GM19468 (cell line): ENCODE measurements at regions not wholly inside any gene's neighbourhood (a gene's known extent, or its start where the extent isn't known, plus 50 kb on each side); places are given as distances from the start of the nearest gene placed in this dataset.
"Not testable (repeated sequence)": the region's sequence is repeated elsewhere in the genome, so short reads cannot be mapped to it uniquely, and the experiment has no call there.

Experiments used
- ATAC-seq: cut with Tn5 transposase; IDR thresholded peaks from one replicate; pipeline ENCODE4 v1.9.1; 2021; ENCODE audit warnings: mild to moderate bottlenecking, moderate library complexity, moderate number of reproducible peaks; ENCODE audit not compliant: unreplicated experiment; ENCODE audit errors: extremely low read depth

GRCh38 chr21:33974513-33975468 lies 59.2 kb upstream of the ATP5PO start:
- ATAC-seq, result no peak

DNA sequence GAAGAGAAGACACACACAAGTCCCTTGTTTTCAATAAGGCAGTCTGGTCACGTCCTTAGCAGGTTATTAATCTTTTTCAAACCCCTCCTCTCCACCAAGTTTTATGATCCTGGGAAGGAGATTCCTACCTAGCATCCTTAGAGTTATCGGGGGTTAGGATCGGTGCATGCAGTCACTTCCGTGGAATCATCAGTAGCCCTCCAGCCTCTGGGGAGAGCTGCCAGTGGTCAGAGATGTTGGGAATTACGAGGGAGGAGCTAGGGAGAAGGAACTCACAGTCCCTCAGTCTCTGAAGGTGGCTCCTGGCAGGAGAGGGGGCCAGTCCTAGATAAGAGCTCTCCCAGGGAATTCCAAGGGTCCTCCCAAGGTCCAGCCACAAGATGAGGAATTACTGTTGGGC lies 57.7 kb upstream of the ATP5PO start:
- ATAC-seq, result no peak

DNA sequence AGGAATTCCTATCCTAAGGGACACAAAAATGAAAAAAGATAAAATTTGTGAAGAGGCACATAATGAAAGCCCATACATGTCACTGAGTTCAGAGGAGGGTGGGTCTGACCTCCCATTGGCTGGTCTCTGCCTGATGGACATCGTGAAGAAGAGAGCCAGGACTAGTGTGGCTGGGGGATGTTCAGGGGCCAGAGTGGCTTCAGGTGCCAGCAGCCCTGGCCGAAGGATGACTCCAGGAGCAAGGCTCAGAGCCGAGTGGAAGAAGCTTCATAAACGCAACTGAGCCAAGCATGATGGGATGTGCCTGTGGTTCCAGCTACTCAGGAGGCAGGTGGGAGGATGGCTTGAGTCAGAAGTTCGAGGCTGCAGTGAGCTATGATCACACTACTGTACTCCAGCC lies 56.9 kb upstream of the ATP5PO start:
- ATAC-seq, result no peak

GRCh38 chr21:33971492-33972013 lies 55.9 kb upstream of the ATP5PO start:
- ATAC-seq, result no peak

- ATAC-seq, result no peak
These were observed 54.0 kb upstream of the ATP5PO start for GRCh38 chr21:33969581-33969980.

- ATAC-seq, result no peak
These were observed 53.4 kb upstream of the ATP5PO start for GRCh38 chr21:33968995-33969348.

GRCh38 chr21:33968080-33968994 lies 52.7 kb upstream of the ATP5PO start:
- no peak for ATAC-seq

DNA sequence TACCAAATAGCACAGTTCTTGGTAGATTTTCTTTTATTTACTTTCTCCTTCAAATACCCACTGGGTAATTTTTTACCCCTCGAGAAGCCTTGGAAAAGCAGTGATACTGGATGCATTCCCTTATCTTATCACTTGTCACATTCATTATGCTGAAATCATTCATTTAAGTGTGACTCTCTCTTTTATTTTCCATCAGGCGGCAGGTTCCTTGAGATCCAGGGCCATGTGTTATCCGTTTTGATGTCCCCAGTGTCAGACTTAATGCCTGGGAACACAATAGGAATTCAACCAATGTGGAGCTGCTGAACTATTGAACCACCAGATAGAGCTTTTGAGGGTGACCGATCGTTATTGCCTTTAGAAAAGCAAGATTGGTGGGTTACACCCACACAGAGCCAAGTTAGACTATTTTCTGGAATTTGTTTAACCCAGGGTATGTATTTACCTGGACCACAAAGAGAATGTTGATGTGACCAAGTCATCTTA lies 51.5 kb upstream of the ATP5PO start:
- no peak for ATAC-seq

DNA sequence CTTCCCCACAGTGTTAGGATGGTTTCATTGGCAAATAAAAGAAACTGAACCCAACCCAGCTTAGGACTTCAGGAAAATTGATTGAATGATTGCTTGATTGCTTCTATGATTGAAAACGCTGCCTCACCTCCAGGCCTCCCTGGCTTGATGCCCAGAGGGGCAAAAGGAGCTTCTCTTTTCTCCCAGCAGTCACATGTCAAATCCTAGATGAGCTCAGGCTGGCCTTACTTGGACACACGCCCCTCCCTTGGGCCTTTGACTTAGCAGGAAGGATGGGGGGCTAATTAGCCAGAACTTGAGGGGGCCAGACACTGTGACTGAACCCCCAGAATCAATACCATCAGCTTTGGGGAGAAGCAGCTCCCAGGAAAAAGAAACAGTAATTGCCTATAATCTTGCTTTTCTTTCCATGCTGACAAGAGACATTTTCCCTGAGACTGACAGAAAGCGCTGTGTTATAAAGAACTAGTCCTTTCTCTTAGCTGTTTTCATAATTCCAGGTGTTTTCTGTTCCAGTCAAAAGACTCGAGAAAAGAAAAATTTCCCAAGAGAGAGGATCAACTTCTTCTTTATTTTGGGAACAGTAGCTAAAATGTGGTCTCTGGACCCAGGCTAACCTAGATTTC lies 50.8 kb upstream of the ATP5PO start:
- ATAC-seq, result no peak

GRCh38 chr21:33965662-33966061 lies 50.1 kb upstream of the ATP5PO start:
- ATAC-seq, result not testable (repeated sequence)
